GM11168 (cell line): ENCODE measurements at regions not wholly inside any gene's neighbourhood (a gene's known extent, or its start where the extent isn't known, plus 50 kb on each side); places are given as distances from the start of the nearest gene placed in this dataset.

ENCODE experiments used
- in situ Hi-C: fragments of 300-500 bp; cut with MboI; formaldehyde crosslinking; loops from one replicate; pipeline ENCODE4 v1.12.0; 2022; ENCODE audit warnings: low sequenced_read_pairs; ENCODE audit not compliant: unreplicated experiment

DNA sequence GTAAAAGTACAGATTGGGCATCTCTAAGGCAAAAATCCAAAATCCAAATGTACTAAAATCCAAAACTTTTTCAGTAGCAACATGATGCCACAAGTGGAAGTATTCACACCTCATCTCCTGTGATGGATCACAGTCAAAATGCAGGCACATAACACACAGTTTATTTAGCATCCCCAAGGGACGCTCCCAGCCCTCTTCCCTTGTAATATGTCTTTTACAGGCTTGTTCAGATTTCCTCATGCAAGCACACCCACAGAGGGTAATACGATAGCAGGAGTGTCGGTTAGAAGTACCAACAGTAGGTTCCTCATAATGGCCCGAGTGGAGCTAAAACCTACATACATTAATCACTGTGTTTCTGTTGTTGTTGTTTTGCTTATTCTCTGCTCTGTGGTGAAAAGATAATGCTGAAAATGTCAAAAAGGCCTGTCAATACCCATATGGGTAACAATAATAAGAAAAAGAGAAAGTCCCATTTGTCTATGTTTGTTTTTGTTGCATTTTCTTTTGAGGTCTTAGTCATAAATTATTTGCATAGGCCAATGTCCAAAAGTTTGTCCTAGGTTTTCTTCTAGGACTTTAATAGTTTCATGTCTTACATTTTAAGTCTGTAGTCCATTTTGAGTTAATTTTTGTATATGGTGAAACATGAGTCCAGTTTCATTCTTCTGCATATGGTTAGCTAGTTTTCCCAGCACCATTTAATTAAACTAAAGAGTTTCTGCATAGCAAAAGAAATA lies 133.1 kb downstream of the LRIG3 start:
- in situ Hi-C loops, result no loop called here

DNA sequence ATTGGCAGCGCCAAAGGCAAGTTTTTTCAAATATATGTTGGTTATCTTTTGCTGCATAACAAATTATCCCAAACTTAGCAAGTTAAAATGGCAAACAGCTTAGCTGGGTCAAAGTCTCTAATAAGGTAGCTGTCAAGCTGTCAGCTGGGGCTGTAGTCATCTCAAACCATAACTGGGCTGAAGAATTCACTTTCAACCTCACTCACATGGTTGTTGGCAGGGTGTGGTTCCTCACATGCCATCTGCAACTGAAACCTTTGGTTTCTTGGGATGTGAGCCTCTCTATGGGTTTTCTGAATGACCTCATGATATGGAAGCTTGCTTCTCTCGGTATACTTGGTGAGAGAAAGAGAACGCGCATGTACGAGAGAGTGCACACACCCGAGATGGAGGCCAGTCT lies 125.4 kb downstream of the LRIG3 start:
- in situ Hi-C loops, result no loop called here

DNA sequence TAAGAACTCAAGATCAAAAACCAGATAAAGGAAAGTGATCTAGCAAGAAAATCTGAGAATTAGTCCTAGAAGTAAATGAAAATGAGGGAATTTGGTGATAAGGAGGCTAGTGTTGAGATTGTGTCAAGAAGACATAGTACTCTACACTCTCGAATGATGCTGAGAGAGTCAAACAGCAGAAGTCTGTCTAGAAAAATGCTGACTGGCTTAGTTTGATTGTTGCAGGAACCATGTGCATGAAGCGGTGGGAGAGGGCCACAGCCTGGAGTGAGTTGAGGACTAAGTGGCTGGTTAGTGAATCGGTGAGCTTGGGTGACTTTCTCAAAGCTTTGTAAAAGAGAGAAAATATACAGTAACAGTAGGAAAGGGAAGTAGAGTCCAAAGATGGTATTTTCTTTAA lies 124.5 kb downstream of the LRIG3 start:
- in situ Hi-C loops, result no loop called here

DNA sequence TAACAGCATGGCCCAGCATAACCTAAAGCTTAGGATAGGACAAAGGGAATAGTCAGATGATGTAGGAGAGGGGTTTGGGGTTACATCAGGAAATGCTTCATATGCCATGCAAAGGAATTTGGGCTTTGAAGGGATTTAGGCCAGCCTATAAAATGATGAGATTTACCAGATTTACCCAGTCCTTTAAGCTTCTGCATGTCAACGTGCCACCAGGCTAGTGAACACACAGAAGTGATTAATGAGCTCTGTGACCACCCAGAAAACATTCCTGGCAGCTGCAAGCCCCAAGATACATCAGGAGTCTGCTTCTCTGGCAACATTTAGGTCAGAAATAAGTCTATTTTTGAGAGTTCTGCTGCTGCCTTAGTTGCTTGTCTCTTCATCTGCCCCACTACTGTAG lies 118.3 kb downstream of the LRIG3 start:
- in situ Hi-C loops, result no loop called here

DNA sequence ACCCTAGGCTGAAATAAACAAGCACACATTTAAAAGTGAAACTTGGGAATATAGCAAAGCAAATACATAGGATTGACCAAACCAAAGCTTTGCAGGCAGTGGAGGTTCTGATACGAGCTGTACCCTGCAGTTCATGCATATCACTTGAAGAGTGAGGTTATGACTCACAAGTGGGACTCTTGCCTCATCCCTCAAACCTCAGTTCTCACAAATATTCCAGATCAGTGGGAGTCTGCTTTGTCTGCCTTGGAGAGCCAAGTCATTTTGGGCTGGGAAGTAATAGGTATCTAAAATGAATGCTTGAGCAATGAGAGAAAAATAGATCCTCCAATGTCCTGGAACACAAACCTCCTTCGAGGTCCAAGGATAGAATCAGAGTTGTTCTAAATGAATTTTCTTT lies 116.4 kb downstream of the LRIG3 start:
- in situ Hi-C loops, result no loop called here

DNA sequence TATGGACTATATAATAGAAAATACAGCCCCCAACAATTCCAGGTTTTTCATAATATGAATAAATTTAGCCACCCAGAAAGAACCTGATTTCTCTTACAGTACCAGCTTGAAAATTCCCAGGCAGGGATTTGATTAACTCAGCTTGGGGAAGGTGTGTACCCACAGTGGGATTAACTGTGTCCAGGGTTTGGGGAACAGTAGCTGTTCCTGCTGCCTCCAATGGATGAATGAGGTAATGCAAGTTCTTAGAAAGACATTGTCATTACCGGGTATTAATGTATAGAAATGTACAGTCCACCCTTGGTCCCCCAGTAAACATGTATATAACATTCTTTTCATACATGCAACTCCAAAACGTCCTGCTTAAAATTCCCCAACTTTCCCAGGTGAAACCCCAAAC lies 115.6 kb downstream of the LRIG3 start:
- in situ Hi-C loops, result no loop called here

DNA sequence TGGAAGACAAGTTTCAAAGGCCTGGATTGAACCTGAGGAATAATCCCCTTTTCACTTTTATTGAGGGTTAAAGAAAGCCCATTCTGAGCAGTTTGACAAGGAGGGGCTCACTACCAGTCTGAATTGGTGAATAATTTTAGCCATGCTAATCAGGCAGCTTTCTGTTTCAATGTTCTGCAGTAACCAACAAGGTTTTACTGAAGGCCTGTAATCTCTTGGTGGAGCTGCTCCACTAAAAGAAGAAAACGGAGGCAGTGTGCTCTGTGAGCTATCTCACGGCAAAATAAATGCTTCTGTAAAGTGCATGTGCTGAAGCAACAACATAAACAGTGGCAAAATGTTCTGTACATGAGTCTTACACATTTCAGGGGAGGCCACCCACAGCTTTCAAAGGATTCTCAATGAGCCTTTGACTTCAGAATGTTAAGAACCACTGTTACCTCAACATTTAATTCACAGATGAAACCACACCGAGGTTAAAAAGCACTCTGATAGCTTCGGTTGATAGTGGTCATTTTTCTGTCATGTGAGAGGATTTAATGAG lies 111.2 kb downstream of the LRIG3 start:
- in situ Hi-C loops, result no loop called here

DNA sequence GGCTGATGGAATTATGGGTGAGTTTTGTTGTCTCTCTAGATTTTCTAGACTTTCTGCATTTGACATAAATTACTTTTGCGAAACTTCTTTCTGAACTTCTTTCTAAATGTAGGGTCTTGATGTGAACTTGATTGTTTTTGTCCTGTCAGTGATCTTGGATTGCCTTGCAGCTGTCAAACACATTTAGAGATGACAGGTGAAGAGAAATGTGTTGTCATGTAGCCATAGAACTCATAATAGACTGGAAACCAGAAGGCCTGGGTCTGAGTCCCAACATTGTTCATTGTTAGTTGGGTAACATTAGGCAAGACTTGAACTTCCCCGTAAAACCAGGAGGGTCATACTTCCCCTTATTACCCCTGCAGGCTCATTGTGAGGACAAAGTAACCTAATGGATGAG lies 109.0 kb downstream of the LRIG3 start:
- in situ Hi-C loops, result no loop called here

DNA sequence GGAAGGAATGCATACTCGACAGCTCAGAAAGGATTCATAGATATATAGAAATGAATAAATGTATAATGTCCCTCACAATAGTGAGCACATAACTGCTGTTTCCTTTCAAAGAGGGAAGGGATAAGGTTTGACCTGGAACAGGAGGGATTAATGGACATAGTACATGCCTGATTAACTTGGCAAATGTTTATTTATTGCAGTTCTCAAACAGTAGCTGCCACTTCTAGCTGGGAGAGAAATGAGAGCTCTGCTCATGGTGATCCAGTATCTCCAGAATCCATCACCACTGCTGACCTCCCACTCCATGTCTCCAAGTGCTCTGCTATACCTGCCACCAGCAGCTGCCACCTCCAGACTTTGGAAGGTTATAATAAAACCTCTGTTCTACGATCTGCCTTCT lies 108.1 kb downstream of the LRIG3 start:
- in situ Hi-C loops, result no loop called here

DNA sequence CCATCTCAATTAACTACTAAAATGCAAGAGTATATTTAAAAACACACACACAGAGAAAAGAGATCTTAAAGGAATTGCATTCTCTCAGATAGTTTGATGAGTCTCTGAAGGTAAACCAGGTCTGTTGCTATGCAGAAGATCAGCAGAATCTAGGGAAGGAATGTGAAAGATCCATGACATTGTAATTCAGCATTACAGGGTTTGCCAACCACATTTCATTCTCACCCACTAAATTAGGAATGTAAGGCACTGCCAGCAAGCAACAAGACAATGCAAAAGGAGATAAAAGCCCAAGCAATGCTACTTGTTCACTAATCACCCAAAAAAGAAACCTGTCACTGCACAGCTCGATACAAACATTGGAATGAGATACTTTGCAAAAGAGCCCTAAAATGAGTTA lies 106.3 kb downstream of the LRIG3 start:
- in situ Hi-C loops, result no loop called here

DNA sequence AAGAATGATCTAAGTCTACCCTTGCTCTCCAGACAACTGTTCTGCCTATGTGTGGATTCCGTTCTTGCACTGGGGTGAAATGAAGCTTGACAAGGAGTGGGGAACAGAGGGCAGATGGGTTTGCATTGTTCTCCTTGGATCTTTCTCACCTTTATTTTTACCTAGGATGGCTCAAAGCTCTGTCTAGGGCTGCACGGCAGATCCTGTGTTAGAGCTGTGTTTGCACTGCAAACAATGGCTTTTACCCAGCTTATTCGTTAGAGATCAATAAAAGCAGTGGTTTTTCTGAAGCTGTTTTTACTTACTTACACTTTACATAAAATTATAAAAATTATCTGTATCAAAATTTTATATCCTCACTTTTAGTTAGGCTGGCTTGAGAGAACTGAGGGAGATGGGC lies 105.1 kb downstream of the LRIG3 start:
- in situ Hi-C loops, result no loop called here

DNA sequence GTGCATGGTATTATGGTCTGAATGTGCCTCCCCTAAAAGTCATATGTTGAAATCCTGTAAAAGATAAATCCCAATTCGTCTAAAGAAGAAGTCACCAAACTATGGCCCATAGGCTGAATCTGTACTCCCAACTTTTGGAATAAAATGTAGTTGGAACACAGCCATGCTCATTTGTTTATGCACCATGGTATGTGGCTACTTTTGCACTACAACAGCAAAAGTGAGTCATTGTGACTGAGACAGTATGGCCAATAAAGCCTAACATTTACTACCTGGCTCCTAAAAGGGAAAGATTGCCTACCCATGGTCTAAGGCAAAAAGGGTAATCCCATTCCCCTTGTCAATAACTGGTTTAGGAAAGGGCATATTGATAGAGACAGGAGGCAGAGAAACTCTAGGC lies 101.8 kb downstream of the LRIG3 start:
- in situ Hi-C loops, result no loop called here

DNA sequence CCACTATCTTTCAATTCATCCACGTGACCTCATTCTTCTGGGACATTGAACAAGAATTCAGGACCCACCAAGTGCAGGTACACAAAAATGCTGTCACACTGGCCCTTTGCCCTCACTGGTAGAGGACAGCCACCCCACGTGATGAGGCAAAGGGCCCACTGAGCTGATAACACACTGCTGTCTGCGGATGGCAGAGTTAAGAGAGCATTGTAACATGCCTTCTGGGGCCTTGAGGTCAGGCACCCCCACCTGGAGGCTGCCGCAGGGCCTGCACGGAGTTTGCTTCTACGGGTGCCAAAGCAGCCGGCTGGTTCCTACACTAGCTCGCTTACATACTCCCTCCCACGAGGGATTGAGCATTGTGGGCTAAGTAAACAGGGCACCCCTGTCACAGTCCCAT lies 101.0 kb downstream of the LRIG3 start:
- in situ Hi-C loops, result no loop called here

DNA sequence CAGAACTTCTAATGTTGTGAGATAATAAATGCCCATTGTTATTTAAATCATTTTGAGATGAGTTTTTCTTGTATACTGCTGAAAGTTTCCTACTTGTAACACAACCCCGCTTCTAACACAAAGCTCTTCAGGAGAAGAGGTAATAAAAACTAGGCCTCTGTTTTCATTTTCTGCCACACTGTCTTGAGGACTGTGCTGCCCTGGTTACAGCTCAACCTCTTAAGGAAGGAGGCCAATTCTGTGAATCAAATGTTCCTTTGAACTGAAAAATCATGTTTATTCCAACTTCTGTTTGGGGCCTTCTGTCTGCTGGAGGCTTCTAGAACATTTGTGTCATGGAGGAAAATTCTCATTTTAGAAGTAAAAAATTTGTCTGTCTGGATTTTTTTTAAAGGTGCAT lies 100.3 kb downstream of the LRIG3 start:
- in situ Hi-C loops, result no loop called here
